Chondrocyte (in vitro differentiated cells): ENCODE measurements at regions not wholly inside any gene's neighbourhood (a gene's known extent, or its start where the extent isn't known, plus 50 kb on each side); places are given as distances from the start of the nearest gene placed in this dataset.
A peak's percentile ranks its signal among the peaks of the same experiment; 100 is the strongest.

Experiments used
- DNase-seq: peaks from one replicate; pipeline ENCODE4 v3.0.0; 2021; ENCODE audit warnings: mixed read lengths, low spot score
- H3K27ac Mint-ChIP-seq: one replicate; pipeline ENCODE4 v1.8.0; 2021; ENCODE audit warnings: mild to moderate bottlenecking, moderate library complexity, mixed read lengths; ENCODE audit not compliant: unreplicated experiment
- H3K27me3 Mint-ChIP-seq: 2 replicates; pipeline ENCODE4 v1.8.0; 2021; ENCODE audit warnings: low read depth, mixed read lengths
- H3K36me3 Mint-ChIP-seq: 2 replicates; pipeline ENCODE4 v1.8.0; 2021; ENCODE audit warnings: low read depth, mixed read lengths
- H3K4me1 Mint-ChIP-seq: 2 replicates; pipeline ENCODE4 v1.8.0; 2021; ENCODE audit warnings: low read depth, mild to moderate bottlenecking, mixed read lengths
- H3K4me3 Mint-ChIP-seq: one replicate; pipeline ENCODE4 v1.8.0; 2021; ENCODE audit warnings: mild to moderate bottlenecking, moderate library complexity, mixed read lengths; ENCODE audit not compliant: unreplicated experiment
- H3K9me3 Mint-ChIP-seq: 2 replicates; pipeline ENCODE4 v1.8.0; 2021; ENCODE audit warnings: low read depth, mixed read lengths
- CTCF ChIP-seq: fragments of 200-600 bp; sonication (generic); IDR thresholded peaks from 2 replicates; pipeline ENCODE4 v1.5.0; 2021; ENCODE audit warnings: antibody characterized with exemption, mild to moderate bottlenecking, moderate library complexity

DNA sequence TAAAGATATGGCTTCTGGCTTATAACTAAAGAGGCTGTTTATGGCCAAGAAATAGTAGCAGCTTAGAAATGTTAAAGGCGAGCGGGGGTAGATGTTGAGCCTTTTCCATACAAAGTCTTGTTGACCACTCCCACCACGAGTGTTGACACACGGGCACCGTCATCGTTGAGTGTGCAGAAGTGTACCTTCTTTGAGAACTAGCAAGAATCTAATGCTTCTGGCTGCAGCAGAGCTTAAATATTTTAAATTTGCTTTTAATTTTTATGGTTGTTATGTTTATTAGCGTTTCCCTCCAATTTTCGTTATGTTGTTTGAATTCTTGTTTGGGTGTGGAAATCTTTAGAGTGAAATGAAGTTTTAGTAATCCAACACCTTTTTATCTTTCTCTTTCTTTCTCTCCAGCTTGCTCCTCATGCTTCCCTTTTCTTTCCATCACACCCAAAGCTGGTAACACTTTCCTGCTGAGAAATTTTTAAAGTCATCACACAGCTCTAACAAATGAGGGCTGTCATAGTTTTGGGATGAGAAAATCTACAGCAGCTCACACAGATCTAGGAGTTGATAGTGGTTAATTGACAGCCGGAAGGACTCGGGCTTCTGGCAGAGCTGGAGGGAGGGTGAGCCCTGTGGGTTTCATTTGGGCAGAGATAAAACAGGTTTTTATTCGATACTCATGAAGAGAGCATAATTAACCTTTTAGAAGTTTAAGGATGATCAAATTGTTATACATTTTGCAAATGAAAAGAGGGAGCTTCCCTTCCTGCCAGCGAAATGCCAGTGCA is 120.1 kb upstream of the ZNF608 start:
- Mint-ChIP-seq H3K36me3 (no peaks in the 10 kb centered on the region), H3K4me1 (peaks cover 57% of the 10 kb centered on the region), H3K27ac (peak overlapping the region; percentile 55), H3K9me3 (no peaks in the 10 kb centered on the region), H3K4me3 (no peak overlapping the region), H3K27me3 (no peaks in the 10 kb centered on the region)
- DNase-seq = no peak
- no peak for TF ChIP-seq CTCF

DNA sequence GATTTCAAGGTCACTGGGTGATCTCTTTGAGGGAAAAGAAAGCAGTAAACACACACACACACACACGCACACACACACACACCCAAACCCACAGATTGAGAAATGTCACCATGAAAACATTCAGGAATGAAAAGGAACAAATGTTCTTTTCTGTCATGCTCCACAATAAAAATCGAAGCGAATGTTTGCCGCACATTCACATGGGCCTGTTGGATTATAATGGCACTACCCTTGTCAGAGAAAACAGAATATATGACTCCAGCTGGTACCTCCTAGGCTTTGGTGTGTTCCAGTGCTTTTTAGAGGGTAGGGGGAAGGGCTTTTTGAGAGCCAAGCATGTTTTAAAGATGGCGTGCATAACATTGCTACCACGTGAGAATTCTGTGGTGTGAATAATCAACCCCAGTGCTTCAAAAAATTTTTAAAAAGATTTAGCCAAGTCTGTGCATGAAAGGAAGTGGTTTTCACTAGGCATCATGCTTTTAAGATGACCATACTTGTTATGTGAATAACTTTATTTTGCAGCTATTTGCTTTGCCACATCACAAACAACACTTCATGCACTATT is 120.8 kb upstream of the ZNF608 start:
- Mint-ChIP-seq H3K36me3 (no peaks in the 10 kb centered on the region), H3K27me3 (no peaks in the 10 kb centered on the region), H3K9me3 (no peaks in the 10 kb centered on the region), H3K4me3 (no peak overlapping the region), H3K4me1 (peaks cover 64% of the 10 kb centered on the region), H3K27ac (peak overlapping the region; percentile 55)
- no peak for TF ChIP-seq CTCF
- no peak for DNase-seq

- no peaks in the 10 kb centered on the region for H3K27me3 Mint-ChIP-seq
- no peak for TF ChIP-seq CTCF
- no peaks in the 10 kb centered on the region for H3K36me3 Mint-ChIP-seq
- H3K4me3 Mint-ChIP-seq = no peak overlapping the region
- DNase-seq = no peak
- H3K27ac Mint-ChIP-seq = peak overlapping the region; percentile 43
- H3K9me3 Mint-ChIP-seq = no peaks in the 10 kb centered on the region
- H3K4me1 Mint-ChIP-seq = peaks cover 75% of the 10 kb centered on the region
These were observed 122.2 kb upstream of the ZNF608 start for GRCh38 chr5:124868676-124869075.

DNA sequence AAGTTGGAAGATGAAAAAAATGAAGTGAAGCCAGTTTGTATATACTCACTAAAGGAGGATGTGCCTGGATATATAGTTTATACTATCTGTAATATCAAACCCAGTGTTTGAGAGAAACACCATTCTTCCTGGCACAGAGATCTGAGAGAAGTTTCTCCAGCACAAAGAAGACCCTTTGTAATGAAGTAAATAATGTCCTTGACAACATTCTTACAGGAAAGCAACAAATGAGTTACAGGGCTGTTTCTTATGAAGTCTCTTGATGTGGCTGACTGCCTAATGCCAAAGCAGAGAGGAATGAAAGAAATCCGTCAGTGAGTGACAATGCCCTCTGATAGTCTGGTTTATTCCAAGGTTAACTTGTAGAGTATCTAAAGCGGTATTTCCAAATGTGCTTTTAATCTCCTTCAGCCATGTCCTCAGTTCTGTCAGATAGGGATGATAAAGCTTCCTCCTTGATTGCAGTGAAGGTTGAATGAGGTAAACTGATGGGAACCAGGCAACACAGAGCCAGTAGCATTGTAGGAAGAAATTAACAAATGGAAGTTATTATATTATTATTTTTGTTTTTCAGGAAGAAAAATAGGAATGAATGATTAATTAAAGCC is 123.1 kb upstream of the ZNF608 start:
- no peak overlapping the region for H3K27ac Mint-ChIP-seq
- H3K4me1 Mint-ChIP-seq = peaks cover 75% of the 10 kb centered on the region
- no peak for TF ChIP-seq CTCF
- H3K27me3 Mint-ChIP-seq = no peaks in the 10 kb centered on the region
- H3K4me3 Mint-ChIP-seq = no peak overlapping the region
- DNase-seq = no peak
- no peaks in the 10 kb centered on the region for H3K36me3 Mint-ChIP-seq
- no peaks in the 10 kb centered on the region for H3K9me3 Mint-ChIP-seq

DNA sequence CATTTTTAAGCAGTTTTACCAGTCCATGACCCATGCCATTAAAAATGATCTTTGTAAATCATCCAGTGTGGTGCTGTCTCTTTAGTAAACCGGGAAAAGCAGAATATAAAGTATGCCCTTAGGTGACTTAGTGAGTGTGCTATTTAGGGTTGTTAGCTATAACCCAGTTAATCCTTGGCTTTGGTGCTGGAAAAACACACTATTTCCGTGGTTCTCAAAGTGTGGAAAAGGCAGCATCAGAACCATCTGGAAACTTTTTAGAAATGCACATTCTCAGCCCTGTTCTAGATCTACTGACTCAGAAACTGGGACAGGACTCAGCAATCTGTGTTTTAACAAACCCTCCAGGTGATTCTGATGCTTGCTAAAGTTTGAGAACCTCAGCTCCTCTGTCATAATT is 123.6 kb upstream of the ZNF608 start:
- H3K9me3 Mint-ChIP-seq = no peaks in the 10 kb centered on the region
- H3K27me3 Mint-ChIP-seq = no peaks in the 10 kb centered on the region
- TF ChIP-seq CTCF = no peak
- DNase-seq = no peak
- peaks cover 75% of the 10 kb centered on the region for H3K4me1 Mint-ChIP-seq
- H3K36me3 Mint-ChIP-seq = no peaks in the 10 kb centered on the region
- no peak overlapping the region for H3K27ac Mint-ChIP-seq
- H3K4me3 Mint-ChIP-seq = no peak overlapping the region
